ENCODE measurements at regions not wholly inside any gene's neighbourhood (a gene's known extent, or its start where the extent isn't known, plus 50 kb on each side); places are given as distances from the start of the nearest gene placed in this dataset.

GRCh38 chr3:77868725-77869124 lies 828.8 kb downstream of the ROBO2 start:
- no peak for DNase-seq

GRCh38 chr3:77869423-77869822 lies 829.5 kb downstream of the ROBO2 start:
- no peak for DNase-seq

- DNase-seq, result no peak
Observed at GRCh38 chr3:77871436-77871835, 831.5 kb downstream of the ROBO2 start.

- DNase-seq, result no peak
Observed at GRCh38 chr3:77873598-77873997, 833.7 kb downstream of the ROBO2 start.

GRCh38 chr3:77885381-77885780 lies 845.5 kb downstream of the ROBO2 start:
- DNase-seq, result no peak

- no peak for DNase-seq
Observed at GRCh38 chr3:77887611-77888010, 847.7 kb downstream of the ROBO2 start.

- no peak for DNase-seq
Observed at GRCh38 chr3:77889616-77890015, 849.7 kb downstream of the ROBO2 start.

GRCh38 chr3:77898621-77899020 lies 858.7 kb downstream of the ROBO2 start:
- no peak for DNase-seq

GRCh38 chr3:77902675-77903074 lies 862.8 kb downstream of the ROBO2 start:
- no peak for DNase-seq

- DNase-seq, result no peak
Observed at GRCh38 chr3:77906102-77906709, 866.3 kb downstream of the ROBO2 start.

- no peak for DNase-seq
Observed at GRCh38 chr3:77913524-77914174, 873.8 kb downstream of the ROBO2 start.

- DNase-seq, result no peak
Observed at GRCh38 chr3:77915336-77915735, 875.4 kb downstream of the ROBO2 start.

GRCh38 chr3:77917225-77917624 lies 877.3 kb downstream of the ROBO2 start:
- no peak for DNase-seq

GRCh38 chr3:77919244-77919643 lies 879.3 kb downstream of the ROBO2 start:
- DNase-seq, result no peak

GRCh38 chr3:77931255-77932009 lies 891.5 kb downstream of the ROBO2 start:
- peak; percentile 73 for DNase-seq

- DNase-seq, result no peak
Observed at GRCh38 chr3:77932926-77933325, 893.0 kb downstream of the ROBO2 start.

GRCh38 chr3:77933926-77934325 lies 894.0 kb downstream of the ROBO2 start:
- DNase-seq, result no peak

GRCh38 chr3:77935418-77935817 lies 895.5 kb downstream of the ROBO2 start:
- no peak for DNase-seq

- DNase-seq, result no peak
Observed at GRCh38 chr3:77939726-77940125, 899.8 kb downstream of the ROBO2 start.

GRCh38 chr3:77943598-77943997 lies 903.7 kb downstream of the ROBO2 start:
- DNase-seq, result no peak

GRCh38 chr3:77945320-77945719 lies 905.4 kb downstream of the ROBO2 start:
- no peak for DNase-seq

GRCh38 chr3:77947671-77948070 lies 907.8 kb downstream of the ROBO2 start:
- DNase-seq, result no peak

GRCh38 chr3:77967621-77968020 lies 927.7 kb downstream of the ROBO2 start:
- no peak for DNase-seq

GRCh38 chr3:77976079-77976478 lies 936.2 kb downstream of the ROBO2 start:
- no peak for DNase-seq

Measured in tongue (tissue), 1 donor.